H1 (cell line): ENCODE measurements at regions not wholly inside any gene's neighbourhood (a gene's known extent, or its start where the extent isn't known, plus 50 kb on each side); places are given as distances from the start of the nearest gene placed in this dataset.

Source experiments
- YY1 ChIP-seq: IDR thresholded peaks from 2 replicates; pipeline ENCODE4 v1.6.1; 2011; ENCODE audit warnings: low read depth, mild to moderate bottlenecking, low read length
- TF ChIP-seq, protein P1 (sequence below), 3 experiments: IDR thresholded peaks; 1 replicate in 2 of 3; 2 replicates in 1 of 3; pipeline versions ENCODE4 v1.5.1 to v1.6.1; 2011; ENCODE audit warnings: low read length in 3 of 3, mild to moderate bottlenecking in 3 of 3, inconsistent platforms in 2 of 3, low read depth in 1 of 3, moderate library complexity in 1 of 3; ENCODE audit not compliant: insufficient read depth in 1 of 3; ENCODE audit errors: control extremely low read depth in 1 of 3

GRCh38 chr15:97703400-97703799 is 257.1 kb upstream of the ARRDC4 start:
- TF ChIP-seq YY1 = no peak
- TF ChIP-seq, protein P1, sequence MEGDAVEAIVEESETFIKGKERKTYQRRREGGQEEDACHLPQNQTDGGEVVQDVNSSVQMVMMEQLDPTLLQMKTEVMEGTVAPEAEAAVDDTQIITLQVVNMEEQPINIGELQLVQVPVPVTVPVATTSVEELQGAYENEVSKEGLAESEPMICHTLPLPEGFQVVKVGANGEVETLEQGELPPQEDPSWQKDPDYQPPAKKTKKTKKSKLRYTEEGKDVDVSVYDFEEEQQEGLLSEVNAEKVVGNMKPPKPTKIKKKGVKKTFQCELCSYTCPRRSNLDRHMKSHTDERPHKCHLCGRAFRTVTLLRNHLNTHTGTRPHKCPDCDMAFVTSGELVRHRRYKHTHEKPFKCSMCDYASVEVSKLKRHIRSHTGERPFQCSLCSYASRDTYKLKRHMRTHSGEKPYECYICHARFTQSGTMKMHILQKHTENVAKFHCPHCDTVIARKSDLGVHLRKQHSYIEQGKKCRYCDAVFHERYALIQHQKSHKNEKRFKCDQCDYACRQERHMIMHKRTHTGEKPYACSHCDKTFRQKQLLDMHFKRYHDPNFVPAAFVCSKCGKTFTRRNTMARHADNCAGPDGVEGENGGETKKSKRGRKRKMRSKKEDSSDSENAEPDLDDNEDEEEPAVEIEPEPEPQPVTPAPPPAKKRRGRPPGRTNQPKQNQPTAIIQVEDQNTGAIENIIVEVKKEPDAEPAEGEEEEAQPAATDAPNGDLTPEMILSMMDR (IDR thresholded peaks at IDR 0.05; ENCODE audit: control extremely low read depth in 1 of 3, insufficient read depth in 1 of 3, low read depth in 1 of 3, low read length in 3 of 3) = no peak
